ENCODE measurements at regions not wholly inside any gene's neighbourhood (a gene's known extent, or its start where the extent isn't known, plus 50 kb on each side); places are given as distances from the start of the nearest gene placed in this dataset.

DNA sequence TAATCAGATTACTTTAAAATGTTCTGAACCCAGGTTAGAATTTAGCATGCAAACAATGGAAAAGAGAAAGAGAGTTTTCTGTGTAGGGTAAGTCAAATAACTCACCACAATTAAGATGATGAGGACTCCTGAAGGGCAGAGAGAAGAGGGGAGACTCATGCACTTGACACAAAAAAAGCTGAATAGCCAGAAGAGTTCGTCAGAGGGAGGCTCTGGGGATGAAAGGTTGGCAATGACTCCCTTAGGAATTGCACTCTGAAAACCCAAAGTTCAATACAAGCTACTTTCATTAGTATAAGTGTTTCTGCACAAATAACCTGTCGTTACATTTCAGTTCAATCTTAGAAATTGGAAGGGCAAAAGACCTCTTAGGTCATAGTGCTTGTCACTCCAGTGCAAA, 434.4 kb upstream of the PCDH9 start (continued):
- TF ChIP-seq TCF12 (IDR thresholded peaks at IDR 0.05) (no peak), TAF1 (IDR thresholded peaks at IDR 0.05; ENCODE audit: borderline replicate concordance, low read depth, low read length) (no peak), GABPA (IDR thresholded peaks at IDR 0.05; ENCODE audit: low read depth) (no peak)

DNA sequence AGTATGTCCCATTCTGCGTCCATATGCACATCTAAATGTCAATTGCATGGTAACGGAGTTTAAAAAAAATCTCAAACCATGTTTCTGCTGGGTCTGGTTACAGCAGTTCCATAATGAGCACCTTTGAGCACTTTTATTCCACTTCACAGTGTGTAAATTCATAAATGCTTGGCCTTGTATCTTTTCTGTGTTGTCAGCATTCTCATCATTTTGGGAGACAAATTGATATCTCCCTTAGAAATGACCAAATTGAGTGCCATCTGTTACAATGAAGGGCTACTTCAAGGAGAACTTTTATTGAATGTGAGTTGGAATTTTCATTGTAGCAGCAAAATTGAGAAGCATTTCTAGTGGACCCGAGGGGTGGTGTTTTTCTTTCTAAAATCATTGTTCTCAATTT, 432.9 kb upstream of the PCDH9 start:
- Histone ChIP-seq H3K9me3 (no peaks in the 10 kb centered on the region), H3K4me2 (no peak overlapping the region), H3K9ac (no peak overlapping the region), H2AFZ (ENCODE audit: low read depth) (0 out of 2 replicates have a peak overlapping the region, but pooled peaks have one; percentile 1), H3F3A (replicated peaks; ENCODE audit: insufficient read depth) (no peaks in the 10 kb centered on the region), H3K4me1 (ENCODE audit: control insufficient read depth in 1 of 2, insufficient read depth in 2 of 2, low read depth in 1 of 2, low read length in 1 of 2) (no peaks in the 10 kb centered on the region), H3K79me2 (ENCODE audit: insufficient read depth) (no peaks in the 10 kb centered on the region), H4K20me1 (ENCODE audit: insufficient read depth) (no peaks in the 10 kb centered on the region), H3K27ac (ENCODE audit: low read depth in 2 of 2, low read length in 1 of 2) (no peak overlapping the region), H3K27me3 (ENCODE audit: insufficient read depth) (no peaks in the 10 kb centered on the region), H3K36me3 (replicated peaks in 1 of 2; ENCODE audit: control insufficient read depth in 1 of 2, insufficient read depth in 2 of 2, low read length in 1 of 2) (no peaks in the 10 kb centered on the region), H3K4me3 (ENCODE audit: low read depth in 2 of 2, low read length in 1 of 2) (no peak overlapping the region), H3K9me2 (no peaks in the 10 kb centered on the region)
- WGBS (ENCODE audit: low lambda C conversion rate) = 61% methylated on average over 3 of the region's 3 CpGs
- CTCF ChIA-PET = no interaction called here
- TF ChIP-seq, protein P1, sequence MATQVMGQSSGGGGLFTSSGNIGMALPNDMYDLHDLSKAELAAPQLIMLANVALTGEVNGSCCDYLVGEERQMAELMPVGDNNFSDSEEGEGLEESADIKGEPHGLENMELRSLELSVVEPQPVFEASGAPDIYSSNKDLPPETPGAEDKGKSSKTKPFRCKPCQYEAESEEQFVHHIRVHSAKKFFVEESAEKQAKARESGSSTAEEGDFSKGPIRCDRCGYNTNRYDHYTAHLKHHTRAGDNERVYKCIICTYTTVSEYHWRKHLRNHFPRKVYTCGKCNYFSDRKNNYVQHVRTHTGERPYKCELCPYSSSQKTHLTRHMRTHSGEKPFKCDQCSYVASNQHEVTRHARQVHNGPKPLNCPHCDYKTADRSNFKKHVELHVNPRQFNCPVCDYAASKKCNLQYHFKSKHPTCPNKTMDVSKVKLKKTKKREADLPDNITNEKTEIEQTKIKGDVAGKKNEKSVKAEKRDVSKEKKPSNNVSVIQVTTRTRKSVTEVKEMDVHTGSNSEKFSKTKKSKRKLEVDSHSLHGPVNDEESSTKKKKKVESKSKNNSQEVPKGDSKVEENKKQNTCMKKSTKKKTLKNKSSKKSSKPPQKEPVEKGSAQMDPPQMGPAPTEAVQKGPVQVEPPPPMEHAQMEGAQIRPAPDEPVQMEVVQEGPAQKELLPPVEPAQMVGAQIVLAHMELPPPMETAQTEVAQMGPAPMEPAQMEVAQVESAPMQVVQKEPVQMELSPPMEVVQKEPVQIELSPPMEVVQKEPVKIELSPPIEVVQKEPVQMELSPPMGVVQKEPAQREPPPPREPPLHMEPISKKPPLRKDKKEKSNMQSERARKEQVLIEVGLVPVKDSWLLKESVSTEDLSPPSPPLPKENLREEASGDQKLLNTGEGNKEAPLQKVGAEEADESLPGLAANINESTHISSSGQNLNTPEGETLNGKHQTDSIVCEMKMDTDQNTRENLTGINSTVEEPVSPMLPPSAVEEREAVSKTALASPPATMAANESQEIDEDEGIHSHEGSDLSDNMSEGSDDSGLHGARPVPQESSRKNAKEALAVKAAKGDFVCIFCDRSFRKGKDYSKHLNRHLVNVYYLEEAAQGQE (IDR thresholded peaks at IDR 0.05; ENCODE audit: low read depth, low read length) = no peak
- TF ChIP-seq TCF12 (IDR thresholded peaks at IDR 0.05) = no peak
- no peak for TF ChIP-seq TAF1 (IDR thresholded peaks at IDR 0.05; ENCODE audit: borderline replicate concordance, low read depth, low read length)
- no peak for TF ChIP-seq NFIC (IDR thresholded peaks at IDR 0.05; ENCODE audit: borderline replicate concordance)
- POLR2A ChIA-PET = no interaction called here
- no peak for DNase-seq

DNA sequence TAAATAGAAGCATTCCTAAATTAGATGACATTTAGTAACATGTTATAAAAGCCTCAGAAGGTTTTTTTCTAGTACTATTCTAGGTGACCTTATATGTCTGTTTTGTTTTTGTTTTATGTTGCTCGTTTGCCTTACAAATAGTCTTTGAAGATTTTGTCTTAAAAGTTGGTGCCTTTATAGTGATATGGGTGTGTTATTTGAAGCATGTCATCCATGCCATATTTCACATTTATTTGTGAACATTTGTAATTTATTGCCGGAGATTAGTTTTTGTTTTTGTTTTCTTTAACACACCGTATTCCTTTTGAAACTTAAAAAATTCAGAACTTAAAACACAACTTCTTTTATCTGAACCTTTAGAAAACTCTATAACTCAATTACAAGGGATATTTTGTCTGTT, 422.8 kb upstream of the PCDH9 start:
- no peaks in the 10 kb centered on the region for H3F3A ChIP-seq (replicated peaks; ENCODE audit: insufficient read depth)
- WGBS (ENCODE audit: low lambda C conversion rate) = 69% methylated on average over 3 of the region's 3 CpGs
- H3K9me3 ChIP-seq = no peaks in the 10 kb centered on the region; the same call in 1 of the 2 replicates
- no peaks in the 10 kb centered on the region for H4K20me1 ChIP-seq (ENCODE audit: insufficient read depth)
- no peak overlapping the region for H3K9ac ChIP-seq
- TF ChIP-seq EZH2phosphoT487 (IDR thresholded peaks at IDR 0.05; ENCODE audit: borderline replicate concordance, low read depth) (no peak), POLR2AphosphoS5 (IDR thresholded peaks at IDR 0.05; ENCODE audit: low read depth, low read length) (no peak), MEF2A (IDR thresholded peaks at IDR 0.05; ENCODE audit: borderline replicate concordance, low read depth) (no peak)
- no peaks in the 10 kb centered on the region for H3K27me3 ChIP-seq (ENCODE audit: insufficient read depth)
- H3K27ac ChIP-seq (ENCODE audit: low read depth in 2 of 2, low read length in 1 of 2) = no peak overlapping the region
- no peaks in the 10 kb centered on the region for H3K79me2 ChIP-seq (ENCODE audit: insufficient read depth)
- DNase-seq = no peak
- H3K9me2 ChIP-seq = no peaks in the 10 kb centered on the region
- H3K4me1 ChIP-seq (ENCODE audit: control insufficient read depth in 1 of 2, insufficient read depth in 2 of 2, low read depth in 1 of 2, low read length in 1 of 2) = no peaks in the 10 kb centered on the region; a peak in 1 of 4 replicates
- no peak overlapping the region for H3K4me3 ChIP-seq (ENCODE audit: low read depth in 2 of 2, low read length in 1 of 2)
- CTCF ChIA-PET = no interaction called here
- H3K4me2 ChIP-seq = no peak overlapping the region
- POLR2A ChIA-PET = no interaction called here
- no peak overlapping the region for H2AFZ ChIP-seq (ENCODE audit: low read depth)
- no peaks in the 10 kb centered on the region for H3K36me3 ChIP-seq (replicated peaks in 1 of 2; ENCODE audit: control insufficient read depth in 1 of 2, insufficient read depth in 2 of 2, low read length in 1 of 2)

Data from SK-N-SH (cell line).